ENCODE measurements at regions not wholly inside any gene's neighbourhood (a gene's known extent, or its start where the extent isn't known, plus 50 kb on each side); places are given as distances from the start of the nearest gene placed in this dataset.
"Not testable (repeated sequence)": the region's sequence is repeated elsewhere in the genome, so short reads cannot be mapped to it uniquely, and the experiment has no call there.

- no peak for TF ChIP-seq CTCF (IDR thresholded peaks at IDR 0.05; ENCODE audit: extremely low read depth, missing control alignments)
- no peak for DNase-seq (ENCODE audit: low spot score)
Measured at GRCh38 chr6:113068570-113068969, 721.4 kb downstream of the RFPL4B start.

- not testable (repeated sequence) for DNase-seq (ENCODE audit: low spot score)
Measured at GRCh38 chr6:113070681-113071080, 723.6 kb downstream of the RFPL4B start.

- no peak for TF ChIP-seq CTCF (IDR thresholded peaks at IDR 0.05; ENCODE audit: extremely low read depth, missing control alignments)
- no peak for DNase-seq (ENCODE audit: low spot score)
Measured at GRCh38 chr6:113073611-113074191, 726.6 kb downstream of the RFPL4B start.

- no peak for TF ChIP-seq CTCF (IDR thresholded peaks at IDR 0.05; ENCODE audit: extremely low read depth, missing control alignments)
- no peak for DNase-seq (ENCODE audit: low spot score)
Measured at GRCh38 chr6:113076116-113076515, 729.0 kb downstream of the RFPL4B start.

- no peak for TF ChIP-seq CTCF (IDR thresholded peaks at IDR 0.05; ENCODE audit: extremely low read depth, missing control alignments)
Measured at GRCh38 chr6:113076816-113077215, 729.7 kb downstream of the RFPL4B start.

GRCh38 chr6:113077794-113078193, 730.7 kb downstream of the RFPL4B start:
- no peak for TF ChIP-seq CTCF (IDR thresholded peaks at IDR 0.05; ENCODE audit: extremely low read depth, missing control alignments)
- no peak for DNase-seq (ENCODE audit: low spot score)

More at GRCh38 chr6:113076816-113077215, 729.7 kb downstream of the RFPL4B start:
- no peak for DNase-seq (ENCODE audit: low spot score)

GRCh38 chr6:113078791-113079190, 731.7 kb downstream of the RFPL4B start:
- no peak for DNase-seq (ENCODE audit: low spot score)
- TF ChIP-seq CTCF (IDR thresholded peaks at IDR 0.05; ENCODE audit: extremely low read depth, missing control alignments), result no peak

- TF ChIP-seq CTCF (IDR thresholded peaks at IDR 0.05; ENCODE audit: extremely low read depth, missing control alignments), result no peak
- DNase-seq (ENCODE audit: low spot score), result no peak
Measured at GRCh38 chr6:113082745-113083144, 735.6 kb downstream of the RFPL4B start.

All from GM20000 (cell line).